ENCODE measurements at regions not wholly inside any gene's neighbourhood (a gene's known extent, or its start where the extent isn't known, plus 50 kb on each side); places are given as distances from the start of the nearest gene placed in this dataset.

DNA sequence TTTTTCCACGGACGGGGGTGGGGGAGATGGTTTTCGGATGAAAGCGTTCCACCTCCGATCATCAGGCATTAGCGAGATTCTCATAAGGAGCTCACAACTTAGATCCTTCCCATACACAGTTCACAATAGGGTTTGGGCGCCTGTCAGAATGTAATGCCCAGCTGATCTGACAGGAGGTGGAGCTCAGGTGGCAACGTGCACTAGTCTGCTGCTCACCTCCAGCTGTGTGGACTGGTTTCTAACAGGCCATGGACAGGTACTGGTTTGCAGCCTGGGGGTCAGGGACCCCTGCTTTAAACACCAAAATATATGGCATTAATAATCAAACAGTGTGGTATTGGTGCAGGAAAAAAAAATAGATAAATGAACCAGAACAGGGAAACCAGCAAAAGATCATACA lies 157.5 kb upstream of the NLRP1 start:
- no peak overlapping the region for H3K4me3 ChIP-seq (ENCODE audit: low read depth in 1 of 3, low read length in 3 of 3)

DNA sequence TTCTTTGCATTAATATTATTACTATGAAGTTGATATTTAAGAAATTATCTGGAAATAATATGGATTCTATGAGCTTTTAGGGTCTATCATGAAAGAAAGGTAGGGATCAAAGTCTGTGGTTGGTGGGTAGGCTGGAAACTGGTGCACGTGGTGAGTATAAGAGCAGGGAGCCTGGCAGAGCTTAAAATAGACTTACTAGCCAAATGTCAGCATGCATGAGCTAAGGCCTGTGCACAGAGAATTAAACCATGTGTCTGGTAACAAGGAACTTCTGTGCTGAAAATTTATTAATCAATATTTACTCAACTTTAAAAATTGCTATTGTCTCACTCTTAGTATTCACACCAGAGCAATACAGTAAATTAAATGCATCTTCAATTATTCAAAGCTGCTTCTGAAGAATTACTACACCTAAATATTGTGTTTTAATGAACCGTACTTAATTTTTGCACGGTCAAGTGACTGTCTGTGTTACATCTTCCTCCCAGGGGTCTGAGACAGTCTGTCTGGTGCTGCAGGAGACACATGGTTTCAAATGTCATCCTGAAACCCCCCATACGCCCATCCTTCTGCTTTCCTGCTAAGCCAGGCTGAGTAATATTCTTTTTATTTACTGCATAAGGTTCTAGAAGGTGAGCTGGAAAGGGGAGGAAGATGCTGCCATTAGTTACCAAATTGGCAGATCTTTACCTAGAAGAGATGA lies 161.0 kb upstream of the NLRP1 start:
- H3K36me3 ChIP-seq (ENCODE audit: control insufficient read depth in 4 of 4, insufficient read depth in 3 of 4, low read depth in 1 of 4, low read length in 3 of 4), result no peaks in the 10 kb centered on the region
- peaks cover 0 to 2% (median 0%) of the 10 kb centered on the region in 4 donors for H3K27me3 ChIP-seq (ENCODE audit: control insufficient read depth in 4 of 4, insufficient read depth in 4 of 4, low read length in 3 of 4)
- TF ChIP-seq HNF4G (IDR thresholded peaks at IDR 0.05), result no peak
- TF ChIP-seq EGR1 (IDR thresholded peaks at IDR 0.05; ENCODE audit: low read depth in 2 of 2), result no peak
- TF ChIP-seq NR2F2 (IDR thresholded peaks at IDR 0.05), result no peak
- no peak for TF ChIP-seq ZBTB33 (IDR thresholded peaks at IDR 0.05)
- no peak for TF ChIP-seq HNF4A (conservative IDR thresholded peaks at IDR 0.05)
- no peak for TF ChIP-seq GABPA (IDR thresholded peaks at IDR 0.05 in 1 of 2, conservative IDR thresholded peaks at IDR 0.05 in 1 of 2)
- TF ChIP-seq MAX (IDR thresholded peaks at IDR 0.05), result no peak
- no peak for TF ChIP-seq JUND (IDR thresholded peaks at IDR 0.05)
- no peak for TF ChIP-seq FOXA1 (IDR thresholded peaks at IDR 0.05)
- no peak for TF ChIP-seq ATF3 (IDR thresholded peaks at IDR 0.05)
- TF ChIP-seq, protein P1, sequence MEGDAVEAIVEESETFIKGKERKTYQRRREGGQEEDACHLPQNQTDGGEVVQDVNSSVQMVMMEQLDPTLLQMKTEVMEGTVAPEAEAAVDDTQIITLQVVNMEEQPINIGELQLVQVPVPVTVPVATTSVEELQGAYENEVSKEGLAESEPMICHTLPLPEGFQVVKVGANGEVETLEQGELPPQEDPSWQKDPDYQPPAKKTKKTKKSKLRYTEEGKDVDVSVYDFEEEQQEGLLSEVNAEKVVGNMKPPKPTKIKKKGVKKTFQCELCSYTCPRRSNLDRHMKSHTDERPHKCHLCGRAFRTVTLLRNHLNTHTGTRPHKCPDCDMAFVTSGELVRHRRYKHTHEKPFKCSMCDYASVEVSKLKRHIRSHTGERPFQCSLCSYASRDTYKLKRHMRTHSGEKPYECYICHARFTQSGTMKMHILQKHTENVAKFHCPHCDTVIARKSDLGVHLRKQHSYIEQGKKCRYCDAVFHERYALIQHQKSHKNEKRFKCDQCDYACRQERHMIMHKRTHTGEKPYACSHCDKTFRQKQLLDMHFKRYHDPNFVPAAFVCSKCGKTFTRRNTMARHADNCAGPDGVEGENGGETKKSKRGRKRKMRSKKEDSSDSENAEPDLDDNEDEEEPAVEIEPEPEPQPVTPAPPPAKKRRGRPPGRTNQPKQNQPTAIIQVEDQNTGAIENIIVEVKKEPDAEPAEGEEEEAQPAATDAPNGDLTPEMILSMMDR (IDR thresholded peaks at IDR 0.05; ENCODE audit: low read depth, low read length, missing input control), result no peak
- TF ChIP-seq RAD21 (IDR thresholded peaks at IDR 0.05), result no peak
- H3K4me1 ChIP-seq (ENCODE audit: control insufficient read depth in 4 of 4, insufficient read depth in 4 of 4, low read length in 3 of 4), result no peaks in the 10 kb centered on the region
- no peaks in the 10 kb centered on the region for H3K9me3 ChIP-seq (ENCODE audit: control insufficient read depth in 4 of 4, low read length in 3 of 4)
- no peak for DNase-seq (ENCODE audit: low spot score)
- H3K9ac ChIP-seq (ENCODE audit: low read depth in 1 of 2, low read length in 2 of 2), result no peak overlapping the region
- no peak overlapping the region for H3K27ac ChIP-seq (ENCODE audit: low read depth in 1 of 2, low read length in 2 of 2)
- no peak overlapping the region for H3K4me3 ChIP-seq (ENCODE audit: low read depth in 1 of 3, low read length in 3 of 3)
- 82% methylated on average over 4 of the region's 4 CpGs for WGBS

More for the DNA sequence above, 157.5 kb upstream of the NLRP1 start:
- H3K9me3 ChIP-seq (ENCODE audit: control insufficient read depth in 4 of 4, low read length in 3 of 4), result no peaks in the 10 kb centered on the region
- H3K27ac ChIP-seq (ENCODE audit: low read depth in 1 of 2, low read length in 2 of 2), result no peak overlapping the region
- H3K36me3 ChIP-seq (ENCODE audit: control insufficient read depth in 4 of 4, insufficient read depth in 3 of 4, low read depth in 1 of 4, low read length in 3 of 4), result no peaks in the 10 kb centered on the region
- no peak overlapping the region for H3K9ac ChIP-seq (ENCODE audit: low read depth in 1 of 2, low read length in 2 of 2)
- WGBS, result 83% methylated on average over 8 of the region's 8 CpGs
- H3K4me1 ChIP-seq (ENCODE audit: control insufficient read depth in 4 of 4, insufficient read depth in 4 of 4, low read length in 3 of 4), result no peaks in the 10 kb centered on the region
- peaks cover 0 to 5% (median 0%) of the 10 kb centered on the region in 4 donors for H3K27me3 ChIP-seq (ENCODE audit: control insufficient read depth in 4 of 4, insufficient read depth in 4 of 4, low read length in 3 of 4)
- DNase-seq (ENCODE audit: low spot score), result no peak
- TF ChIP-seq RAD21 (IDR thresholded peaks at IDR 0.05), result no peak
- no peak for TF ChIP-seq TAF1 (conservative IDR thresholded peaks at IDR 0.05)
- no peak for TF ChIP-seq HNF4G (IDR thresholded peaks at IDR 0.05)
- TF ChIP-seq JUND (IDR thresholded peaks at IDR 0.05), result no peak
- TF ChIP-seq FOXA1 (IDR thresholded peaks at IDR 0.05), result no peak

- 90% methylated on average over 3 of the region's 3 CpGs for WGBS
- TF ChIP-seq MAX (IDR thresholded peaks at IDR 0.05) (no peak), JUND (IDR thresholded peaks at IDR 0.05) (no peak), TAF1 (conservative IDR thresholded peaks at IDR 0.05) (no peak), EGR1 (IDR thresholded peaks at IDR 0.05; ENCODE audit: low read depth in 2 of 2) (no peak), REST (IDR thresholded peaks at IDR 0.05) (no peak), YY1 (IDR thresholded peaks at IDR 0.05) (no peak), HNF4G (IDR thresholded peaks at IDR 0.05) (no peak)
- no peaks in the 10 kb centered on the region for H3K9me3 ChIP-seq (ENCODE audit: control insufficient read depth in 4 of 4, low read length in 3 of 4)
Measured at GRCh38 chr17:5747276-5747675, 163.0 kb upstream of the NLRP1 start.

More at GRCh38 chr17:5747276-5747675, 163.0 kb upstream of the NLRP1 start:
- H3K36me3 ChIP-seq (ENCODE audit: control insufficient read depth in 4 of 4, insufficient read depth in 3 of 4, low read depth in 1 of 4, low read length in 3 of 4), result no peaks in the 10 kb centered on the region
- DNase-seq (ENCODE audit: low spot score), result no peak
- H3K9ac ChIP-seq (ENCODE audit: low read depth in 1 of 2, low read length in 2 of 2), result no peak overlapping the region
- H3K4me3 ChIP-seq (ENCODE audit: low read depth in 1 of 3, low read length in 3 of 3), result no peak overlapping the region
- peaks cover 0 to under 1% (median 0%) of the 10 kb centered on the region in 4 donors for H3K27me3 ChIP-seq (ENCODE audit: control insufficient read depth in 4 of 4, insufficient read depth in 4 of 4, low read length in 3 of 4)
- H3K4me1 ChIP-seq (ENCODE audit: control insufficient read depth in 4 of 4, insufficient read depth in 4 of 4, low read length in 3 of 4), result no peaks in the 10 kb centered on the region
- no peak overlapping the region for H3K27ac ChIP-seq (ENCODE audit: low read depth in 1 of 2, low read length in 2 of 2)
